ENCODE measurements at regions not wholly inside any gene's neighbourhood (a gene's known extent, or its start where the extent isn't known, plus 50 kb on each side); places are given as distances from the start of the nearest gene placed in this dataset.

DNA sequence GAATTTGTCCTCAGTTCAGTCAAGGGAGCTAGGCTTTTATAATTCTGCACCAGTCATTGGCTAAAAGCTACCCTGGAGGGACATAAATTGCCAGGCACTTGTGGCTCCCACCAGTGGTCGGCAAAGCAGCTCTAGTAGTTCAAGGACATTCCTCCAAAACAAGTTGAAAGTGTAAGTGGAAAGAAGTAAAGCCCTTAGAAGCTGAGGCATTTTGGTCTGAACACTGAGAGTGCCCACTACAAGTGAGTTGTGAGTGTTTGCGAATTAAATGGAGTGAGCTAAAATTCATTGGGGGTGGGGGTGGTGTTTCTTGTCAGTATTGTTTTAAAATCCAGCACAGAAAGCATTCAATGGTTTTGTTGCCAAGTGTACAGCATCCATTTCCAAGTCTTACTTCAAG, 879.9 kb upstream of the CDH2 start:
- DNase-seq = no peak

DNA sequence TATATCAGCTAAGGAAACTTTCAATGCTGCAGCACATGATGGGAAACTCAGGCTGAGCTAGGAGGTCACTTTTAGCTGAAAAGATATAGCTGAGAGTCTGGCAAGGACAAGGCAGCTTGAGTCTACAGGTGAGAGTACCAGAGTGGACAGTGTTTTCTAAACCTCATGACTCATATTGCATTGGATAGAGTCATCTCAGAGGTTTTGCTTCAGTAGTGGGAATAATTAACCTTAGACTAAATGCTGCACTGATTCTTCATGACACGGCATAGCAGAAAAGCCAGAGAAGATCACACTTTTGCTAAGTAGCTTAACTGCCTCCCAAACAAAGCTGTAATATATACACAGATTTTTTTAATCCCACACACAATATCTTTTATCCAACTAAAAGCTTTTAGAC, 865.0 kb upstream of the CDH2 start:
- DNase-seq = no peak

DNA sequence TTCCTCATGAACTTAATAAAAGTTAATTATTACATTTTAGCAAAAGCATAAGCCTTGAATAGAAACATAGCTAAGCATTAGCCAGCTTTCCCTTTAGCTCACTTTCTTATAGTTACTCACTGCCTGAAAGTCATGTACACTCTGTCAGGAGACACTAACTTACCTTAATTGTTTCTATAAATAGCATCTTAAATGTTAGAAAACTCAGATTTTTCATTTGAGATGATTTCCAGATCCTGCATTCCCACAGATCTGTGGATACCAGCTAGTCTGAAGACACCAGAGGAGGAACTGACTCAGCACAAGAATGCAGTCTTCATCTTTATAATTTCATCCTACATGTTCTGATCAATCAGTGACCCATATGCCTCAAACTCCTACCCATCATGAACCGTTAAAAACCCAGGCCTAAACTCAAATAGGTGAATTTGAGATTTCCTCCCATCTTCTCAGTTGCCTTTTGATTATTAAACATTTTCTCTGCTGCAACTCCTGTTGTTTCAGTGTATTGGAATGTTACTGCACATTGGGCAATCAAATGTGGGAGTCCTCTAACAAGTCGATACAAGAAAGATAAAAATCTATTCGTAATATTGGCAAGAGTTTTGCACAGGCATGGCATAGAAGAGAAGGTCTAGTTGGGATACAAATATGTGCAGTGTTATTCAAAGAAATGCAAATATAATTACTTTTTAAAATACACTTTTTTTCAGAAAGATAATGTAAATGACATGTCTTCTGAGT, 857.4 kb upstream of the CDH2 start:
- no peak for DNase-seq

DNA sequence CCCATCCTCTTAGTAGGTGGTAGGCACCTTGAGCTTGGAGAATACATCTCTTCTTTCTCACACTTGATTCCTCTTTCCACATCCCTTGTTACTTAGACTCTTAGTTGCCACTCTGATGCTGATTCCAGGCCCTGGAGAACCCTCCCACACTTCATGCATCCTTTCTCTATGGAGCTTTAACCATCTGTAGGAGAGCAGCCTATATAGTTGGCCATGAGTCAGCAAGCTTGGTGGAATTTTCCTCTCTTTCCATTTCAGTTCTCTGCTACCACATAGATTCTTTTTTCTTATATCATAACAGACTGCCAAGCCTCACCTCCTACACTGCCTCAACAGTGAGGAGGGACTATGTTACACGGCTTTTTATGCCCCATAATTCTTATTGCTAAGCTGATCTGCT, 851.6 kb upstream of the CDH2 start:
- DNase-seq = peak; percentile 15

DNA sequence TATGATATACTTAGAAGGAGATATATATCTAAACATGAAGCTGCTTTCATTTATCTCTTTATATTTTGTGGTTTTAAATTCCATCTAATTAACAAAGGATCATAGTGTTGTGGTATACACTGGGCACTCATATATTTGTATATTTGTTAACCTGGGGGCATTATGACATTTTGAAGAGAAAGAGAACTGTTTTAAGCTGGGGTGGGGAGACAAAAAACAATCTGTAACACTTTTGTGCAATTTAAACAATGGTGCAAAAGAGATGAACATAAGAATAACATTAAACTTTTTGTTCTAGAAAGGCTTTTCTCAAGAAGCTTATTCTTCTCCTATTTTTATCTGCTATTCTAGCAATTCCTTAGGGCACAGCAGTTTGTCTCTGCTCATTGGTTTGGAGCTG, 842.0 kb upstream of the CDH2 start:
- DNase-seq = no peak

DNA sequence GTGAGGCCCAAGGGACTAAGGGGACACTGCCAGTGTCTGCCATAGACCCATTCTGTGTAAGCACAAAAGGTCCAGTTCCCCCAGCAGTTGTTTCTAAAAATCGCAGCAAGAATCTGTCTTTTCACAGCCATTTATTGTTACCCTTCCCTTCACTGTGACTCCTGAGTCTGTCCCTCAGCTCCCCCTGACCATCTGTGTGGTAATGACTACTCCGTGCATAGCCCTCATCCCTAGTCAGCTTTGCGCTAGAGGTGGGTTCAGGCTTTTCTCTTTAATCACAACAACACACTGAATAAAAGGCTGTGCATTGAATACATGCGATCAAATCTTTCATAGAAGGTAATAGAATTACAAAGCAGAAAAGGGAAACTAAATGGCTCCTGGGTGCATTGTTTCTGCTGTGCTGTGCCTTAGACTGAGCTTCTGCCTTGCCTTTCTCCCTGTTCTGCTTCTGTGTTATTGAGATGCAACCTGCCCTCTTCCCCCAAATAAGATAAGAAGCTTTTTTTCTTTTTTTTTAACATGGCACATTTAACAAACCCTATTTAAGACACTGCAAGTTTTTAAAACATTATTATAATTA, 836.0 kb upstream of the CDH2 start:
- no peak for DNase-seq

DNA sequence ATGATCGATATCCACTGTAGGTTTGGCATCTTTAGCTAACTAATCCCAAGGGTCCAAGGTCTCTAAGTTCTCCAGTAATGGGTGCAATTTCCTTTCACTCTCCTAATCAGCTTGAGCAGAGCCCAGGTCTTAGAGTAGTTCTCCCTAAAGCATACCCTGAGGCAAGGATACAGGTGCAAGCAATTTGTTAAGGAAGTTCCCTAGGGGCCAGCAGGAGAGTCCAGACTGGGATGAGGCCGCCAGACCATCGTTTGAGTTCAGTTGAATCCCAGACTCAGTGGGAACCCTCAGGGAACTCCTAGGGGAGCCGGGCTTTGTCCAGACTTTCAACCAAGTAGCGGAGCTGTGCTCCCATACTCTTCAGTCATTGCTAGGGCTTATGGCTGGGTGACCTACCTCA, 835.4 kb upstream of the CDH2 start:
- DNase-seq = no peak

DNA sequence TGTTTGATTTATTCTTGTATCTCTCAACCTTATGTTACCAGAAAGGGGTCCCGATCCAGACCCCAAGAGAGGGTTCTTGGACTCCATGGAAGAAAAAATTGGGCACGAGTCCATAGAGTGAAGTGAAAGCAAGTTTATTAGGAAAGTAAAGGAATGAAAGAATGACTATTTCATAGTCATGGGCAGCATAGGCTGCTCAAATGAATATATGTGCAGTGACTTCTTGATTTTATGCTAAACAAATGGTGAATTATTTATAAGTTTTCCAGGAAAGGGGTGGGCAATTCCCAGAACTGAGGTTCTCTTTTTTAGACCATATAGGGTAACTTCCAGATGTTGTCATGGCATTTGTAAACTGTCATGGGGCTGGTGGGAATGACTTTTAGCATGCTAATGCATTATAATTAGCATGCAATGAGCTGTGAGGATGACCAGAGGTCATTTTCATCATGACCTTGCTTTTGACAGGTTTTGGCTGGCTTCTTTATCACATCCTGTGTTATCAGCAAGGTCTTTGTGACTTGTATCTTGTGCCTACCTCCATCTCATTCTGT, 832.4 kb upstream of the CDH2 start:
- DNase-seq = no peak

DNA sequence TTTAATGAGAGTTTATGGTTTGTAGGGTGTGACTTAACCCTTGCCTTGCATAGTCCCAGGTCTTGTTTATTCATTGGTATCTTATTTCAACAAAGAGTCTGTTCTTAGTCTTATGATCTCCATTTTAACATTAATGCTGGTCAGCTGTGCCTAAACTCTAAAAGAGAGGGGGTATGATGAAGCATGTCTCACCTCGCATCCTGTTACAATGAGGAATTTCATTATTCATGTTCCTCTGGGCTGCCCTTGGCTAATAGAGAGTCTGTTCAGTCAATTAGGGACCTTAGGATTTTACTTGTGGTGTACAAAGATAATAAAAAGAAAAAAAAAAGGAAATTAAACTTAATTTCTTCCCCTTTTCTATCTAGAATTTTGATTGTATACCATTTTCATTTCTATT, 831.9 kb upstream of the CDH2 start:
- no peak for DNase-seq

DNA sequence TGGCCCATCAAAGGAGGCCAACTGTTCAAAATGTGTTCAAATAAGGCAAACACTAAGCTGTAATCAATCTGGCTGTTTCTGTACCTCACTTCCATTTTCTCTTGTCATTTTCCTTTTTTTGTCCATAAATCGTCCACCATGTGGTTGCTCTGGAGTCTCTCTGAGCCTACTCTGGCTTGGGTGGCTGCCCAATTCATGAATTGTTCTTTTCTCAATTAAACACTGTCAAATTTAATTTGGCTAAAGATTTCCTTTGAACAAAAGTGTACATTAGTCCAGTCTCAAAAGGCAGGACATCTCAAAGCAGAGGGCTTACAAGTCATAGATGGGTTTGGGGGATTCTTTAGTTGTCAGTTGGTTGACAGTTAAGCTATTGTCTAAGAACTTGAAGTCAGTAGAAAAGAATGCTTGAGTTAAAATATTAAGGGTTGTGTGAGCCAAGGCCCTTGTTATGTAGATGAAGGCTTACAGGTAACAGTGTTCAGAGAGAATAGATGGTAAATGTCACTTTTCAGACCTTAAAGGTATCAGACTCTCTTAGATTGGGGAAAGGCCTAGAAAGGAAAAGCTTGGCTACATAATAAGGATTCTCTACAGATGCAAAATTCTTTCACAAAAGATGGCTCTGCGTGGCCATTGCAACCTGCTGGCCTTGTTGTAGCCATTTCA, 831.2 kb upstream of the CDH2 start:
- no peak for DNase-seq

DNA sequence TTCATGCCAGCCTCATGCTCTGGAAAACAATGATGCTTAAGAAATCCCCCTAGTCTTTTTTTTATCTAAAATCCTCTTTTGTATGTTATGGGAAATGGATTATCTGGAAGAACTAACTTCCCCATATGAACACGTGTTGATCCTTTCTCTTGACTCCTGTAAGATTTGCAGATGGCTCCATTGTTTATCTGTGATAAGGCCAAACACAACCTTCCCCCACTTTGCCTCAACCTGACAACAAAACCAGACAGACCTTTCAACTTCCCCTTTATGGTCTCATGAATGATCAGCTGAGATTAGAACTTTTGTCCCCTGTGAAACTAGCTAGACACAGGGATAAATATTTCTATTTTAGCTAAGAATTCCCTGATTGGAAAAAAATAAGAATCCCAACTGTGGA, 828.0 kb upstream of the CDH2 start:
- no peak for DNase-seq

DNA sequence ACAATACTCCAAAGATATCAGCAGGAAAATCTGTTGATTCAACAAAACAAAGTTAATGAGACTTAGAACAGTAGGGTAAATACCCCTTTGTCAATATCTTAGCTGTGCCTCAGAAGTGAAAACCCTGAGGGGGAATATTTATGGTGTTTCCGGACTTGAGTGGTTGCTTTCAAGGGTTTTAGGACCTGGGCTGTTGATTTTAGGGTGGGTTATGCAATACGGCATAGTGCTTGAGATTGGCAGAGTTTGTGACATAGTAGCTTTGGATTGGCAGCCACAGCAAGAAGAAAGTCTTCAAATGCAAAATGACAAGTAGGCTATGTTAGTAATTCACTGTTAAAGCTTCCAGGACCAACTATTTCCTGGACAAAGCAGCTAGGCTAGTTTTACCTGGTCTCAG, 826.3 kb upstream of the CDH2 start:
- DNase-seq = no peak

DNA sequence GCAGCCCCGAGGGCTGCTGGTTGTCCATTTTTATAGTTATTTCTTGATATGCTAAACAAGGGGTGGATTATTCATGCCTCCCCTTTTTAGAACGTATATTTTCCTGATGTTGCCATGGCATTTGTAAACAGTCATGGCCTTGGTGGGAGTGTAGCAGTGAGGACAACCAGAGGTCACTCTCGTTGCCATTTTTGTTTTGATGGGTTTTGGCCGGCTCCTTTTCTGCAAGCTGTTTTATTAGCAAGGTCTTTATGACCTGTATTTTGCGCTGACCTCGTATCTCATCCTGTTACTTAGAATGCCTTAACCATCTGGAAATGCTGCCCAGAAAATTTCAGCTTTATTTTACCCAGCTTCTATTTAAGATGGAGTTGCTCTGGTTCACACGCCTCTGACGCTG, 825.8 kb upstream of the CDH2 start:
- DNase-seq = no peak

DNA sequence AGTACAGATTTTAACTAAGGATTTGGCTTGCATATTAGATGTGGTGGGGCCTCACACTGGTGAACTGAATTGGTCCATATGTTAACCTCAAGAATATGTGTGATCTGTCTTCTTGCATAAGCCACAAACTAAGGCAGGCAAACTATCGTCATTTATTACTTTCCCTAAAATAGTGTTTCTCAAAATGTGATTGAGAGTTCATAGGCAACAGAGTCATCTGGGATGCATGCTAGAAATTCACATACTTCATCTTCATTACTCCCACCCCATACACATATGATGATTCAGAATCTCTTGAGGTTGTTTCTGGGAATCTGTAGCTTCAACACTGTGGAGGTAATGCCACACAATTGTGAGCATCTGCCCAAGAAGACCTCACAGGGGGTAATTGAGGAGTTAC, 822.8 kb upstream of the CDH2 start:
- no peak for DNase-seq

DNA sequence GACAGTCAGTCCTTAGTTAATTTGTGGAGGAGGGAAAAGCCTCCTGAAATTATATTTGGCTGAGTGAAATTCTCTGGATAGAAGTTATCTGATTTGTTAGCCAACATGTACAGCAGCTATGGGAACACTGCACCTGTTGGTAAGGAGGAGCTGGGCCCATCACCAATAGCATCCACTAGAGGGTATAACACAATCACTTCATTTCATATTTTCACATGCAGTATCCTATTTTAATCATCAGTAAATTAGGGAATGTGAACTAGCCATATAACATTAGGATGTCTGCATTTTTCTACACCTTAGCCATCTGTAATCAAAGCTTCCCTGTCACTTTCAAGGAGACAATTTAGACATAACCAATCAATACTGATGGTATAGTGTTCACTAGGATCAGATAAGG, 818.4 kb upstream of the CDH2 start:
- DNase-seq = no peak

DNA sequence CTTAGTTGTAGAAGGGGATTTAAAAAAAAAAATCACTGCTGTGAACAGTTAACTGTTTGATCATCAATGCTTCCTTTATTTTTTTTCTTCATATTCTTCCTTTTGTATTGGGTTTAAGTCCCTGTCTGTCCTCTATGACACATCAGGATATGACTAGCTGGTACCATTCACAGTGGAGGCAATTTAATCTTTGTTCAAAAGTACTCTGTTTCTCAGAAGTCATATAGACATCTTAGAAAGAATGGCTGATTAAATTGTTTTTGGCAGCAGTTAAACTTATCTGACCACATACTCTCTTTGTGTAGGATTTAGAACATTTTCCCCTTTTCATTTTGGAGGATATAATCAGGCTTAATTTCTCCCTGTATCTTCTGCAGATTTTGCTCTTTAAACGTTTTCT, 807.8 kb upstream of the CDH2 start:
- no peak for DNase-seq

DNA sequence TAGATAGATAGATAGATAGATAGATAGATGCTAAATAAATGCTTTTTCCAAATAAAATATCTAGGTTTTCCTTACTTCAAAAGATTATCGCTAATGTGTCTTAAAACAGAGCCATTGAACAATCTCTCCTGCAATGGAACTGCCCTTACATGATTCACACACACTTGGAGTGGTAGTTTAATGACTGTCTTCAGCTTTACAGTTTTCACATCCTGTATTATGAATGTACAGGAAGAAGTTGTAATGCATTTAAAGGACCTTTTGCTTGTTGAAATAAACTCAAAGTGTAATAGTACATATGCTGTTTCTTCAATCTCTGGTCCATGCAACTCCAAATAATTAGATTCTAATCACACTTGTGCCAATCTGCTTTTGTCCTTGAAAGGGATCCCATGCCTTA, 797.6 kb upstream of the CDH2 start:
- no peak for DNase-seq

DNA sequence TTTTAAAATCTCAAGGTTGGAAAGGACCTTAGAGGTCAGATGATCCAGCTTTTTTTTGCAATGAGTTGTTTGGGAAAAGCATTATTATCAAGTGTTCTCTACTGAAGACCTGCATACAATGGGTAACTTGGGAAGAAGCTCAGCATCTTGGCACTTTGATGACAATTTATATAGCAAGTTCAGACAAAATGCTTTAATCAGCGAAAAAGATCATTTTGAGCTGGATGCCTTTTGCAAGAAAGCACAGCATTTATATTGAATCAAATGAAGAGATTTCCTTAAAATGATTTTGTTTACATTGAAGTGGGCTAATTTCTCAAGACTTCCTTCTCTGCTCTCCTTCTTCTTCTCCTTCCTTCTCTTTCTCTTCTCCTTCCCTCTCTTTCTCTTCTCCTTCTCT, 796.4 kb upstream of the CDH2 start:
- no peak for DNase-seq

DNA sequence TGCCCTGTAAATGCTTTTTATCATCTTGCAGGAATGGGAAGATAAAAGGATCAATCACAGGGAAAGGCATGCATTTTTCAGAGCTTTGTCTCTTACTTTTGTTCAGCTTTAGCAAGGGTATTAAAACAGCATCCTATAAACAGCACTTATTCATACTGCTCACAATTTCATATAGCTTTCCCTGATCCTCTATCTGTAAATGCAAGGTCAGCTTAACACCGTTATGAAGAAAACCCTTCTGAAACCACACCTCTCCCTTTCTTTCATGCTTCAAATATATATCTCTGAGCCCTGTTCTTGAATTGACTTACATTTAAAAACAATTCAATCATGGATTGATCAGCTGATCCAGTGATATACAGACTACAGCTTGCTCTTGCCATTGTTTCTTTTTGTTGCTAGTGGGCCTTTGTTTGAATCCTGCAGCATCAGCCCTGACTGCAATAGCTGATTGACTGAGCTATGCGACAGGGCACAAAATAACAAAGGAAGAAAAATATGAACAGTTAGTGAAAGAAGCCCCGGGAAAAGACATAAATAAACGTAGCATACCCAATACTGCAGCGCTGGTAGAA, 795.5 kb upstream of the CDH2 start:
- no peak for DNase-seq

DNA sequence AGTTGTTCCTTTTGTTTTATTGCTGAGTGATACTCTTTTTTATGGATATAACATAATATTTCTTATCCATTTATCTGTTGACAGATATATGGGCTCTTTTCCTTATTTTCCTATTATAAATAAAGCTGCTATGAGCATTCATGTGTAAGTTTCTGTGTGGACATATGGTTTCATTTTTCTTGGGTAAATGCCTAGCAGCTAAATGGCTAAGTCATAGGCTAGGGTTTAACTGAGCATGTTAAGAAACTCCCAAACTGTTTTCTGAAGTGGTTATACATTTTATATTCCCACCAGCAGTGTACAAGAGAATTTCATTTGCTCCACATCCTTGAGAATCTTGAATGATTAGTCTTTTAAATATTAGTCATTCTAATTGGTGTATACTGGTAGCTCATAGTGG, 786.6 kb upstream of the CDH2 start:
- no peak for DNase-seq

DNA sequence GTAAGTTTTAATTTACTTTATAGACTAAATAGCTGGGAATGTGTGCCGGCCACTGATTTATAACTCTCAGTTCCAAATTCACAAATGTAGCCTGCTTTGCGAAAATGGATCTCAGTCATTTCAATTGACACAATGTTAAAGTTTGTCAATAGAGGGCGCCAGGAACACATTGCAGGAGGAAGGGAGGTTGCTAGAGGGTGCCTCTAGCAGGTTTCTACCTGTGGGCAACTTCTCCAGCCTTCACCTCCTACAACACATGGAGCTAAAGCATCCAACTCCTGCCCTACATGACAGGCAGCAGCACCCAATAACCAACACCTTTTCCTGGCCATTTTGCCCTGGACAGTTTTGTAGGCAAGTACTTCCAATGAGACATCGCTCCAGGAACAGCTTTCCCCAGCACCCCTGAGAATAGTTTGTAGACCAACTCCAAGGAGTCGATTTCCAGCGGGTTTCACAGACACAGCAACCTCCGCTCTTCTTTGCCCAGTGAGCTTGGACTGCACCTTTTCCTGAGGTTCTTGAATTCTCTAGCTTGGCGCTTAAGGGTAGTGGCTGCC, 784.8 kb upstream of the CDH2 start:
- DNase-seq = no peak

DNA sequence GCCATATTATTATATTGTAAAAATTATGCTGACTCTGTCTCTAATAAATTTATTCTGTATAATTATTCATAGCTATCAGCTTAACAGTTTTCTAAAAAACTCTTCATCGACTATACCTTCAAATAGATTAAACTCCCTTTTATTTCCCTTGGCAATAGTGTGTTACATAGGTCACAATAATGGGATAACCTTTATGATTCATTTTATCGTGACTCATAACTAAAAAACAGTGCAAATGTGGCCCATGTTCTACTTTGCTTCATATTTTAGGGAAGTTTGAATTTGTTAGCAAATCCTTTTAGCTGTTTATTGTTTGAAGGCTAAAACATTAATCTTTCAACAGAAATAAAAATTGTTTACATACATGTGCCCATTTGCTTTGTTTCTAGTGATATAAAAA, 783.2 kb upstream of the CDH2 start:
- no peak for DNase-seq

DNA sequence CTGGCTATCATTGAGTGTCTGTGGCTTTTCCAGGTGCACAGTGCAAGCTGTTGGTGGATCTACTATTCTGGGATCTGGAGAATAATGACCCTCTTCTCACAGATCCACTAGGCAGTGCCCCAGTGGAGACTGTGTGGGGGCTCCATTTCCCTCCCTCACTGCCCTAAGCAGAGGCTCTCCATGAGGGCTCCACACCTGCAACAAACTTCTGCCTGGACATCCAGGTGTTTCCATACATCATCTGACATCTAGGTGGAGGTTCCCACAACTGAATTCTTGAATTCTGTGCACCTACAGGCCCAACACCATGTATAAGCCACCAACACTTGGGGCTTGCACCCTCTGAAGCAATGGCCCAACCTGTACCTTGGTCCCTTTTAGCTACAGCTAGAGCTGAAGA, 775.4 kb upstream of the CDH2 start:
- no peak for DNase-seq

Data from occipital lobe (tissue), 1 donor.